CD1c-positive myeloid dendritic cell (primary cell): ENCODE measurements at regions not wholly inside any gene's neighbourhood (a gene's known extent, or its start where the extent isn't known, plus 50 kb on each side); places are given as distances from the start of the nearest gene placed in this dataset.
"Not testable (repeated sequence)": the region's sequence is repeated elsewhere in the genome, so short reads cannot be mapped to it uniquely, and the experiment has no call there.

Experiments
- DNase-seq: peaks from one replicate; pipeline ENCODE4 v3.0.0-alpha.2; 2016; ENCODE audit errors: extremely low spot score

DNA sequence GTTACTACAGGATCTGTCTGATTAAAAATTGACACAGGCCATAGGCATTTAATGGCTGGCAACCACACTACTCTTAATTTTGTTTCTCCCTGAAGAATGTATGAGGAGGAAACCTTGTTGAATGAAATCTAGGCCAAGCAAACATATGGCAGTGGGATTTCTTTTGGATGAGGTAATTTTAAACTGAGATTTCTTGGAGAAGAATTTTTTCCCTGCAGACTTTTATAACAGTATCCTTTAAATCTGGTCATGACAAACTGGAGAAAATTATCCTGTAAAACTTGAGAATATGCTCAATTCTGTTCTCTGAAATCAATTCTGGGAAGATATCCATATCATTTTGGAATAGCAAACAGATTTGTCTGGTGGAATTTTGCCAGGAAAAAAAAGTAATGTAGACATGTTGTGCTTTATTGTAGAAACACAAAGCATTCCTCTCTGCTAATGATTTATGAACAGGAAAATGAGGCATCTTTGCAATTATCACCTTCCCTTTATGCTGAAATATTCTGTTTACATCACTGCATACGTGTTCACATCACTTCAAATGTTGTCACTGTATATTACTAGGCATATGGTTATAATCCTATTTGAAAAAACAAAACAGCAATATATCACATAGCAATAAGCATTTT, 108.3 kb upstream of the ARSJ start:
- no peak for DNase-seq

DNA sequence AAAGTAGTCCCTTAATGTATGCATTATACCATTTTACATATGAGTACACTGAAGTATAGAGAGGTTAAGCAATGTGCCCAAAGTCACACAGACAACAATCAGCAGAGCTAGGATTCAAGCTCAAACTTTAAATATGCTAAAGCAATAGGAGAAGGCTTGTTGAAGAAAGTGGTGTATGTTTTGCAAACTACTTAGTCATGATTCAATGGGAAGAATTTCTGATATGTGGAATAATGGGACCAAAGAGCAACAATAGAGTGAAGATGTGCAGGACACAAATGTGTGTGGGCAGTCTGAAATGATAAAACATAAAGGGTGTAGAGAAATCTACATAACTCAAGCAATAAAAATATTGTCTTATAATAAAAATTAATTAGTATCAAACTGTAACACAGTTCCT, 109.0 kb upstream of the ARSJ start:
- DNase-seq: no peak

DNA sequence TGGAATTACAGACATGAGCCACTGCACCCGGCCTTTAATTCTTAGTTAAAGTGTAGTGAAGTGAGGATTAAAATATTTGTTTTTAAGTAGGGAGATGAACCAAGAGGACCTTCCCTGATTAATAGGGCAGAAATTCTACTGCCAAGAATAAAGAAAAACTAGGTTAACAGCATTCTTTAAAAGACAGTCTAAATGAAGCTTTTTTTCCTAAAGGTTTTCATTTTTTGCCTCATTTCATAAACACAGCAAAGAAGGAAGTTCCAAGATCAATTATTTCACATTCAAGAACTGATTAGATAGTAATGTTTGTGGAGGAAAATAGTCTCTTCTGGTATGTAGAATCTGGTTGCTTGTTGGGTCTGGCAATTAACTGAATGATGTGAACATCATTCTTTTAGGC, 112.1 kb upstream of the ARSJ start:
- no peak for DNase-seq

DNA sequence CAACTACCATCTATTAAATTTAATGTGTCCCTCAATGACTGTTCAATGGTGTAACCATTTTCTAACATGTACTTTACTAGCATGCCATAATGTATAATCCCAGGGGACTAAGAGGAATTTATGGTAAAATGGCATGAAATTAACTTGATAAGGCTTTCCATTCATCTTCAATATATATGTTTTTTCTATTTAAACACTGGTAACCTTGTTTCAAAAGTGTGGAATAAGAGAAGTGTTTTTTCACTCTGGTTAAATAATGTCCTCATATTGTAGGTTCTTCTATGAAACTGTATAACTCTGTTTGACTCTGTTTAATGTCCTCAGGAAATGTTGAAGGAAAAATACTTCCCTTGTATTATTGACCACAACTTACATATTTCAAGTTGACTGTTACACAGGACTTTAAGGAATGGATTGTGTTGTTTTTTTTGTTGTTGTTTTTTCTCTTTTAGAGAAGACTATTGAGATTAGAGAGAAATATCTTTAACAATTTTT, 113.8 kb upstream of the ARSJ start:
- no peak for DNase-seq

- no peak for DNase-seq
Measured at GRCh38 chr4:114100288-114101031, 121.0 kb upstream of the ARSJ start.

DNA sequence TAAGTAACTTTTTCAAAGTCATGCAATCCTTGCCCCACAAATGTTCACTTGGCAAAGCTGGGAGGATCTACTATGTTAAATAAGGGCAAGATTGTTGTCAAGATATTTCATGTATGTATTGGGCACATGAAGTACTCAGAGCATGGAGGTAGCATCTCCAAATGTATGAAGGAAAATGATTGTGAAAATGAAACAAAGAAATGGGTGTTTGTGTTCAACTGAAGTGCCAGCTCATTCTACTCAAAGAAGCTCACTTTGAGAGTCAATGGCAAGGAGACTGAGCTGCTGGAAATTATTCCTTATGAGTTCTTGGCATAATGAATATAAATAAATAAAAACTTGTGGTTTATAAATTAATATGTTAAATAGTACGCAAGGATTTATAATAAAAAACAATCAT, 124.5 kb upstream of the ARSJ start:
- no peak for DNase-seq

- no peak for DNase-seq
Measured at GRCh38 chr4:114108869-114109268, 129.4 kb upstream of the ARSJ start.

- DNase-seq: no peak
Measured at GRCh38 chr4:114109776-114110175, 130.3 kb upstream of the ARSJ start.

DNA sequence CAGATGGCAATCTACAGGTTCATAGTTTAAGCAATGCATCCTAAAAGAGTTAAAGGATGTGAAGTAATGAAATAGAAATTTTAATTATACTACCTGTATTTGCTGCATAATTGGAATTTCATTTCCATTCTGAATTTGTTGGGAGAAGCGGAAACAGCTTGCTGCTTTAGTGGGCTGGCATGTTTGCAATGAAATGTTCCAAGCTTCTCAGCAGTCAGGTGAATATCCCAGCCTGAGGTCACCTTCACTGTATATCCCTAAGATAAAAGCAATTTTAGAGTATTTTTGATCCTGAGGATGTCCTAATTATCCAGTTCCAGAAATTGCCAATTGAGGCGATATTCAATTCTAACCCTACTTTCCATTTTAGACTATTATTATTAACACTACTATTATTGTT, 136.1 kb upstream of the ARSJ start:
- DNase-seq: no peak

GRCh38 chr4:114116861-114117260, 137.4 kb upstream of the ARSJ start:
- no peak for DNase-seq

DNA sequence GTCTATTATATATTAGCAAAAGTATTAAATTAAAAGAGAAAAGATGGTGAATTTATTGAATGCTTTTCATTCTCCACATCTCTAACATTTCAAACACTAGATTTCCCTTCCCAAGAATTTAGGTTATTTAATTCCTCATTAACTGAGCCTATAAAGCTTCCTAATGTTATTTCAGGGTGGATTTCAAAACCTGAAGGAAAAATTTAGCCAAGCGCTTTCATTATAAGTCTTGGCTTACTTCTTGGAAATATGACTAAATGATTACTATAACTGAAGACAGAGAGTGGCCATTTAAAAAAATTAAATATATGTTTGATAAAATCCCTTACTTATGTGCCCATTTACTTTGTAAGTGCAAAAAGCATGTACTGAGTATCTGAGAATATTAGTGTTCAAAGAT, 141.8 kb upstream of the ARSJ start:
- no peak for DNase-seq

DNA sequence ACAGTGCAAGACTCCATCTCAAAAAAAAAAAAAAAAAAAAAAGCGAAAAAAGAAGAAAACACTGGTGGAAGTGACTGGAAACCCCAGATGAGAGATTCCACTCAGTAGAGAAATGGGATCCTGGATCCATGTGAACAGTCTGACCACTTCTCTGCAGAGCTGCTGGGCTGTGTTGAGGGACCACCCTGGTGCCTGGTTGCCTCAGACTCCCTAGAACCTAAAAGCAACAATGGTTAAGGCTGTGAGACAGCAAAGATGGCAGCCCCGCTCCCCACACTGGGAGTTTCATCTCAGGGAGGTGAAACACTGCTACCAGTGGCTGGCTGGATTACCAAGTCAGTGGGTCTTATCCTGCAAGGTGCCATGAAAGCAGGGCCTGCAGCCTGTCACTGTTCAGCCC, 152.8 kb upstream of the ARSJ start:
- DNase-seq: no peak

- DNase-seq: no peak
Measured at GRCh38 chr4:114132830-114133229, 153.4 kb upstream of the ARSJ start.

DNA sequence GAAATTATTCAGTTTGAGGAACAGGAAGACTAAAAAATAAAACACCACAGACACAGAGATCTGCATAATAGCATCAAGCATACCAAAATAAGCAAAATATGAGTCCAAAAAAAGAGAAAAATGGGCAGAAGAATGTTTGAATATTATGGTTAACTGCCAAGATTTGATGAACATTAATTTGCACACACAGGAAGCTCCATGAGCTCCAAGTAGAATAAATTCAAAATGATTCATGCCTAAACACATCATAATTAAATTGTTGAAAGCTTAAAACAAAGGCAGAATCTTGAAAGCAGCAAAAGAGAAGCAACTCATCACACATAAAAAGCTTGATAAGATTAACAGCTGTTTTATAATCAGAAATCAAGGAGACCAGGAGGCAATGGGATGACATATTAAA, 156.6 kb upstream of the ARSJ start:
- DNase-seq: no peak

GRCh38 chr4:114137984-114138383, 158.5 kb upstream of the ARSJ start:
- no peak for DNase-seq

- DNase-seq: no peak
Measured at GRCh38 chr4:114146947-114147618, 167.6 kb upstream of the ARSJ start.

GRCh38 chr4:114147619-114148208, 168.3 kb upstream of the ARSJ start:
- not testable (repeated sequence) for DNase-seq

- DNase-seq: not testable (repeated sequence)
Measured at GRCh38 chr4:114148372-114149070, 169.1 kb upstream of the ARSJ start.

GRCh38 chr4:114156371-114156770, 176.9 kb upstream of the ARSJ start:
- no peak for DNase-seq

GRCh38 chr4:114161809-114162208, 182.4 kb upstream of the ARSJ start:
- no peak for DNase-seq

- DNase-seq: no peak
Measured at GRCh38 chr4:114163051-114163450, 183.6 kb upstream of the ARSJ start.

GRCh38 chr4:114173968-114174367, 194.5 kb upstream of the ARSJ start:
- no peak for DNase-seq
